ENCODE measurements at regions not wholly inside any gene's neighbourhood (a gene's known extent, or its start where the extent isn't known, plus 50 kb on each side); places are given as distances from the start of the nearest gene placed in this dataset.

DNA sequence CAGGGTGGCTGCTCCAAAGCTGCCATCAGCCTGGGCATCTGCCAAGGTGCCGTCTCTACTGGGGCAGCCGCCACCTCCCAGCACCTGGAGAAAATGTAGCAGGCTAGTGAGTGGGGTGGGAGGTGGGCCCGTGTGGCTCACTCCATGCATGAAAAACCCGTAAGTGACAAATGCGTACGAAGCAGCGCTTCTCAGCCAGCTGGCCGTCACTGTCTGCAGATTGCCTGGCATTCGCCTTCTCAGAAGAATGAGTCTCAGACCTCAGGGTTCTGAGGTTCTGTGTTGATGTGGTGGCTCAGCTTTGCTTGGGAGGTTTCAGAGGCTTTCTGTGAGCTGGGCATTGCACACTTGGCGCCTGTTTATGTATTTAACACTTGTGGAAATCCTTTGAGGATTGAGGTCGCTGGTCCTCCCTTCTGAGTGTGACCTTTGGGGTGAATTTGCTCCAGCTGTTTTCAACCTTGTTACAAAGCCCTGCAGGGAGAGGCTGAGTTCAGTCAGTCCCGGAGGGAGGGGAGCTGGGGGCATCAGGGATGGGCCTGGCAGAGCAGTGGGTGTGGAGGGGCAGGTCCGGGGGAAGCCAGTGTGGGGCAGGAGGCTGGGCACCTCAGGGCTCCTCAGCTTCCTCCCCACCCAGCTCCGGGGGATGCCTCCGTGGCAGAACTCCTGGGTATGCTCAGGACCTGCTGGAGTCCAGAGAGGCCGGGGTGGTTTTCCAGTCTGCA lies 977.0 kb downstream of the TBC1D22A start:
- DNase-seq: no peak

GRCh38 chr22:47738472-47739013 lies 976.1 kb downstream of the TBC1D22A start:
- no peak for DNase-seq

- DNase-seq: no peak
These were observed 974.0 kb downstream of the TBC1D22A start for GRCh38 chr22:47736186-47737034.

GRCh38 chr22:47734511-47734910 lies 972.1 kb downstream of the TBC1D22A start:
- no peak for DNase-seq

DNA sequence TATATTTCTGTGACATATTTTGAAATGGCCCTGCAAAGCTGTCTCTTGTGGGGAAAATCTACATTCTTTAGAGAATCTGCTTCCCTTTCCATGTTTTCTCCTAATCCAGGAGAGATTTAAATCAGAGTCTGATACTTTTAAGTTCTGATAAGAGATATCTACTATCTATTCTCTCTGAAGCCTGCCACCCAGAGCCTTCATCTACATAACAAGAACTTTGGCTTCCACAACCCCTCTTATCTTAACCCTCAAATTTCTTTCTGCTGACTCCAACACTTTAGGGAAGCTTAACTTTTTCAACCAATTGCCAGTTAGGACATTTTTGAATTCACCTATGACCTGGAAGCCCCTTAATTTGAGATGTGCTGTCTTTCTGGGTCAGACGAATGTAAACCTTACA lies 965.2 kb downstream of the TBC1D22A start:
- no peak for DNase-seq

- DNase-seq: no peak
These were observed 962.3 kb downstream of the TBC1D22A start for GRCh38 chr22:47724751-47725150.

GRCh38 chr22:47724030-47724429 lies 961.6 kb downstream of the TBC1D22A start:
- no peak for DNase-seq

DNA sequence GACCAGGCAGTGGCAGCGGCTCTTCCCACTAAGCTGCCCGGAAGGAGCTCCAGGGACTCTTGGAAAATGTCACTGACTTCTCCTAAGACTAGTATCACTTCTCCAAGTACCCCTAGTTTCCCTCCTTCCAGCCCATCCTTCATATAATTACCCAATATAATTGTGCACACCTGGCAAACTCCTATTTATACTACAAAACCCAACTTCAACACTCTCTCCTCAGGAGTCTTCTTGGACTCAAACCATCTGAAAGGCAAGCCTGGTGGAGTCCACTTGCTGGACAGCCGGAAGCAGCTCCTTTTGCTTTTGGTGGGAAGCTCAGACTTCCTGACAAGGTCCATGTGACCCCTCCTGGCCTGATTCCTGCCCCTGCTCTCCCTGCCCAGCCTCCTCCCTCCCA lies 955.9 kb downstream of the TBC1D22A start:
- DNase-seq: no peak

GRCh38 chr22:47716890-47717615 lies 954.6 kb downstream of the TBC1D22A start:
- no peak for DNase-seq

DNA sequence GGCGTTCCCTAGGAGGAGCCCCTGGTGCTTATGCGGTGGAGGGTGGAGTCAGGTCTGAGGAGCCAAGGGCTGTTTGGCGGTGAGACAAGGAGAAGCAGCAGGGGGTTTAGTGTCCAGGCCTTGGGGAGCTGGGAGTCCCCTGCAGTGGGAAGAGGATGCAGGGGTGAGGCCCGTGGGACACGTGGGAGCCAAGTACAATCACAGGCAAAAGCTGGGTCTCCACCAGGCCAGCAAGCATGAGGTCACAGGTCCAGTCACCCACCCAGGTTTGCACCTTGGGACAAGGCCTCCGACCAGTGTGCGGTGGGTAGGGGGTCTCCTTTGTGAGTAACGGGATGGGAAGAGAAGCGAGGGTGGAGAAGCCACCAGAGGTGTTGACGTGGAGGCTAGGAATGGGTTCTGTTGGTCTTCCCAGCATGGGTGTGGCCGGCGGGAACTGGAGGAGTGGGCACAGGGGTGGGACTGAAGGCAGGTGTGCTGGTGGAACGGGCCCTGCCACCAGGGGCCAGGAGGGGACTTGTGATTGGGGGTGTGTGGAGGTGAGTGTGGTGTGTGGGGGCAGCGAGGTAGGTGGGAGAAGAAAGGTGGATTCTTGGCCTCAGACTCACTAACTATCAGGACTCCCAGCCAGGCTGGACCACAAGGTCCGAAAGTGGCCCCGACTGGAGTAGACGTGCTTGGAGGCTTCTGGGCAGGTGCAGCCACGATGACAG lies 953.6 kb downstream of the TBC1D22A start:
- DNase-seq: no peak

- no peak for DNase-seq
These were observed 951.5 kb downstream of the TBC1D22A start for GRCh38 chr22:47713941-47714340.

DNA sequence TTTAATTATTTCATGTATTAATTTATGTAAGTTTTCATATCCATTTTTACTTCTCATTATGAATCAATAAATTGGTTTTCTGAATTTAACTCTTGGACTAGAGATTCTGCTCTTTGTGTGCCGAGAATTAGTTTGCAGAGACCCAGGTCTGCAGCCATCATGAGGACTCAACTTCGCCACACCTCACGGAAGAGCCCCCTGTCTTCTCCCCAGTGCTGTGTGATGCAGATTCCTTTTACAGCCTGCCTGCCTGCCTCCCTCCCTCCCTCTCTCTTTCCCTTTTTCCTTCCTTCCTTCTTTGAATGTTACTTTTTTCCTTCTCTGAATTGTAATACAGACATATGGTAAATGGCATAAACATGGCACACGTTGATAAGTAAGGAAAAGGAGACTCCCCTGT lies 947.7 kb downstream of the TBC1D22A start:
- no peak for DNase-seq

GRCh38 chr22:47705350-47705749 lies 942.9 kb downstream of the TBC1D22A start:
- no peak for DNase-seq

DNA sequence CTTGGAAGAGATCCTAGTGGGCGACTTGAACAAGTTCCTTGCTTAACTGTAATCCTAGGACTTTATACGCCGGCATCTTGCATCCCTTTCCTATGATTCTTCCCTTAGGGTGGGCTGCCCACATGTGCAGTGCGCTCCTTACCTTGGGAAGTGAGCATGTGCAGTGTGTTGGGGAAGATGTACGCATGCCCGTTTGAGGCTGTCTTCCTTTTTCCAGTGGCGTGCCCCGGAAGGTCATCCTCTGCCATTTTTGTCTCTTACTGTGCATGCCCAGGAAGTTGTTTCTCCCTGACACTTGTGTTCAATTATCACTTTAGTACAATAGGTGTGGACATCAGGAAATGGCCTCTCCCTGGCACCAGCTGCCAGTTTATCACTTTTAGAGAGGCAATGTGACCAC lies 936.5 kb downstream of the TBC1D22A start:
- no peak for DNase-seq

DNA sequence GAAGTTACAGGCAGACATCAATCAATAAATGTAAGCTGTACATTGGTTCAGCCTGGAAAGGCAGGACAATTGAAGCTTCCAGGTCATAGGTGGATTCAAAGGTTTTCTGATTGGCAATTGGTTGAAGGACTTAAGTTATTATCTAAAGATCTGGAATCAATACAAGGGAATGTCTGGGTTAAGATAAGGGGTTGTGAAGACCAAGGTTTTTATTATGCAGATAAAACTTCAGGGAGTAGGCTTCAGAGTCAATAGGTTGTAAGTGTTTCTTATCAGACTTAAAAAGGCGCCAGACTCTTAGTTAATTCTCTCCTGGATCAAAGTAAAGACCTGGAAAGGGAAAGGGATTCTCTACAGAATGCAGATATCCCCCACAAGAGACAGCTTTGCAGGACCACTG lies 935.4 kb downstream of the TBC1D22A start:
- DNase-seq: no peak

DNA sequence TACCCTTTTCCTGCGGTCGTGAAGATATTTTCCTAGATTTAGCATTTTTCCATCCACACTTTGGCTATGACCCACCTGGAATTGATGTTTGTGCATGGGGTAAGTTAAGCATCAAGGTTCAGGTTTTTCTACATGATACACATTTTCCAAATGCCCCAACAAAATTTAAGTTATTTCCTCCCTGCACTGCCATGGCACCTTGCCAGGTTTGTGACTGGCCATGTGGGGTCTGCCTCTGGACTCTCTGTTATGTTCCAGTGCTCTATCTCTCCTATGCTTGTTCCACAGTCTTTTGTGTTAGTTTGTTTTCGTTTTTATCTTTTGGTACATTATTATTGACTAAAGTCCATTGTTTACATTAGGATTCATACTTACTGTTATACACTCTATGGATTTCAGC lies 934.3 kb downstream of the TBC1D22A start:
- DNase-seq: no peak

GRCh38 chr22:47695176-47695575 lies 932.7 kb downstream of the TBC1D22A start:
- DNase-seq: no peak

DNA sequence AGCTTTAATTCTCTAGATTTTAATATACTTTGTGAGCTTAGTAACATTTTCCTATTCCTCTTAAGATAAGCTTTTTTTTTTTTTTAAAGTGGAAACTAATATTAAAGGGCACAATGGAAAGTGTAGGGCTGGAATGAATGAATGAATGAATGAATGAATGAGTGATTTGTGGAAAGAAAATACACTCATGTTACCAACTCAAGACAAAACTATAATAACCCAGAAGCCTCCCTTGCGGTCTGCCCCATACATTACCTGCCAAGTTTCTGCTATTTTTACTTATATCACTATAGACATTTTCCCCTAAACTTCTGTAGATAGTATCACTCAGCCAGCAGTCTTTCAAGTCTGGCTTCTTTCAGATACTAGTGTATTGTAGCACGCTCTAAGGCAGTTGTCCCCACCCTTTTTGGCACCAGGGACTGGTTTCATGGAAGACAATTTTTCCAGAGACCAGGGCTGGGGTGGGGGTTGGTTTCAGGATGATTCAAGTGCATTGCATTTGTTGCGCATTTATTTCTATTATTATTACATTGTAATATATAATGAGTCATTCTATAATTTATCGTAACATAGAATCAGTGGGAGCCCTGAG lies 932.2 kb downstream of the TBC1D22A start:
- DNase-seq: no peak

DNA sequence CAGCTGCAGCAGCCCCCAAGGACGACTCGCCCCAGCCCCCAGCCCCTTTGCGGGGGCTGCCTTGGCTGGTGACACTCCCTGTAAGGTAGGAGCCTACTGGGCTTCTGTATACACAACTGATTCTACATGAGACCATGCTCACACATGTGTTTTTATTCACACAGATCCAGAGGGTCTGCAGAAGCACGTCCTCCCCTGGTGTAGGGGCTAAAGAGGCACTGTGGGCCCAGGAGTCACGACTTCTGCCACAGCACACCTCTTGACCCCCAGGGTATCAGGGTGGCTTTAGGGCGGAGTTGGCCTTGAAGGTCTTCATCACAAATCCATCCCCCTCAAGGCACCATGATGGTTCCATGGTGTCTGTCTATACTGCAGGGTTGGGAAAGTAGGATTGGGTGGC lies 931.2 kb downstream of the TBC1D22A start:
- DNase-seq: no peak

DNA sequence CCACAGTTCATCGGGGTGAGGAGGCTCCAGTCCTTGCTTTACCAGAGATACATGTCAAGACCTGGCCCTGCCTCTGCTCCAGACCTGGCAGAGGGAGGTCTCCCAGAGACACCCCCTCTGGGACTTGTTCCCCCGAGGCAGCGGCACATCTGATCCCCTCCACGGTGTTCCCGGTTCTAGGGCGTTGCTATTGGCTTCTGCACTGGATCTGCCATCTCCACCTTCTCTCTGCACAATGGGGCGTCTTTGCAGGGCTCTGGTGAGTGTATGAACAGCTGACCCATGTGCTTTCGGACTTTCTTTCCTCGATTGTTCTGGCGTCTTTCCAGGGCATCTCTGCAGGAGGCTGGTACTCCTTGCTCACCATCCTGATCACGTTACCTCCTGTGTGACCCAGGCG lies 930.4 kb downstream of the TBC1D22A start:
- no peak for DNase-seq

DNA sequence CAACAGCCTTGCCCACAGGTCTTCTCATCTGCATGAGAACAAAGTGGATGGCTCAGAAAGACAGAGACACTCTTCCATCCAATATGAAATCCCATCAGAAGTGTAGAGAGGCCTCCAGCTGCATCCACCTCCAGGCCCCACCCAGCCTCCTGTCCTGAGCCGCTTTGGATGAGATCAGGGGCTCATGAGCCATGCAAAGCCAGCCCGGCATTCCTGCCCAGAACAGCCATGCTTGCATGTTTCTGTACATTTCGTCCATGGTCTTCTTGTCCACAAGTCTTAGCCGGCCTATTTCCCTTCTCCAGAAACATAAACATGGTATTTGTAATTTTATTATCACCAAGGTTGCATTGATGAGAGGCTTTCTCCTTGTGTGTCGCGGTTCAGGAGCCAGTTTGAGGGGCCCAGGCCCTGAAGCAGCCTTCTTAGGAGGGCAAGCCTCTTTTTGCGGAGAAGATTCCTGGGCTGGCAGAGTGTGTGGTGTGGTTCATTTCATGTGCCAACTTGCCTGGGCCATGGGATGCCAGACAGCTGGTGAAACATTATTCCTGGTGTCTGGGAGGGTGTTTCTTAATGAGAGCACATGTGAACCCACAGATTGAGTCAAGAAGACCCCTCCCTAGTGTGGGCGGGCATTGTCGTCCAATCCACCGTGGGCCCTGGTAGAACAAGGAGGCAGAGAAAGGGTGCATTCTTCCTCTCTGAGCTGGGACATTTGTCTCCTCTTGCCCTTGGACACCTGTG lies 928.9 kb downstream of the TBC1D22A start:
- no peak for DNase-seq

- DNase-seq: no peak
These were observed 928.1 kb downstream of the TBC1D22A start for GRCh38 chr22:47690586-47690985.
